ENCODE measurements at regions not wholly inside any gene's neighbourhood (a gene's known extent, or its start where the extent isn't known, plus 50 kb on each side); places are given as distances from the start of the nearest gene placed in this dataset.

DNA sequence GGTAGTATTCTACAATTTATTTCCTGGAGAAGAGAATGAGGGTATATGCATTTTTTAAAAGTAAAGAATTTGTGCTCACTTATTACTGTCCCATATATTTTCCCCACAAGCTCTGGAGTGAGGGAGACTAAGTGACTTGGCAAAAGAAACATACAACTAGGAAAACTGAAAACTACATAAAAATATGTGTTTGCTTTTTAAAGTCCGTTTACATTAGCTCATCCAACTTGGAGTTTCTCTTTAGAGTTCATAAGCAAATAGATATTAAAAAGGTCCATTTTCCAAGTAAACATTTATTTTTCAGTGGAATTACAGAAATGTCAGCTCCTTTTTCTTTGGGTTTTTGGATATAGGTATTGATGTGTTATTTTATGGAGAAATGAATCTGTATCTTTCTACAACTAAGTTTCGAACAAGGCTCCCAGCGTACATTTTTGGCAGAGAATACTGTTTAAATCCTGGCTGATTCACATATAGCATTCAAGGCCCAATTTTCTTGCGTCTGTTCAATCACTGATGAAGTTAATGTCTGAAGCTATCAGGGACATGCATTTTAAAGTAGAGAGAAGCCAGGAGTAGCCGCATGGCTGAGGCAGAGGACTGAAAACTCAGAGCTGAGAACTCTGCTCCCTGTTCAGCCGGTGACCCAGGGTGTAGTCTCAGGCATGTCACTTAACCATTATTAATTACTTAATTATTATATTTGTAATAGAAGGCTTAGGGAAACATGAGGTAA, 729.4 kb downstream of the EFNB2 start:
- Mint-ChIP-seq H3K9me3 (peaks cover 0 to 24% (median 2%) of the 10 kb centered on the region in 9 donors), H3K4me1 (no peaks in the 10 kb centered on the region), H3K27me3 (peaks cover 0 to 8% (median 0%) of the 10 kb centered on the region in 5 donors), H3K36me3 (no peaks in the 10 kb centered on the region), H3K4me3 (no peak overlapping the region), H3K27ac (no peak overlapping the region)
- ATAC-seq = no peak
- DNase-seq = no peak
- POLR2A ChIA-PET = no interaction called here

DNA sequence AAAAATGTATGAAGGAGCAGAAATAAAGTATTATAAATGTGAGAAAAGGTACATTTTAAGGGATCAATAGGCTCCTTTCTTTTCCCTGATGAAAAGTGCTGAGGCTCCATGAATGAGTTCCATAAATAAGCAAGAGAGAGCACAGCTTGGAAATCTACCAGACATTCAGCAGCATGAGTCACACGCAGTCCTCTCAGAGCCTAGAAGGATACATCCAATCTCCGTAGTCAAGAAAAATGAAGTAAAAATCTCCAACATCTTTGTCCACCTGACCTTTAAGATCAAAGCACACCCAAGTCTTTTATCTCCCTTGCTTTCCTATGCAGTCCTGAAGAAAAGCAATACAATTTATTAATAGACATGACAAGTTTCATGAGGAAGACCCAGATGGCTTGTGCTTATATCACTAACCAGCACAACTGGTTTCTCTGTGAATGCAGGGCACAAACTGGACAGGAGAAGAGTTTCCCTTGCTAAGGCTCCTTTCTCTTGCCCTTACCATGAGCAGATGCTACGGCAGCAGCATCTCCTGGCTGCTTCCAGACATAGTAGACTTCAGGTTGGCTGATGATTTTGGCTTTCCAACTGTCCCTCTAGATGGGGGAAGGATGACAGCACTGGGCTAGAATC, 730.8 kb downstream of the EFNB2 start:
- peaks cover 0 to 21% (median 2%) of the 10 kb centered on the region in 9 donors for H3K9me3 Mint-ChIP-seq
- H3K36me3 Mint-ChIP-seq = no peaks in the 10 kb centered on the region
- DNase-seq (no peak), ATAC-seq (no peak)
- H3K27ac Mint-ChIP-seq = no peak overlapping the region
- H3K4me3 Mint-ChIP-seq = no peak overlapping the region
- POLR2A ChIA-PET = no interaction called here
- no peaks in the 10 kb centered on the region for H3K4me1 Mint-ChIP-seq
- H3K27me3 Mint-ChIP-seq = peaks cover 0 to 8% (median 0%) of the 10 kb centered on the region in 5 donors

DNA sequence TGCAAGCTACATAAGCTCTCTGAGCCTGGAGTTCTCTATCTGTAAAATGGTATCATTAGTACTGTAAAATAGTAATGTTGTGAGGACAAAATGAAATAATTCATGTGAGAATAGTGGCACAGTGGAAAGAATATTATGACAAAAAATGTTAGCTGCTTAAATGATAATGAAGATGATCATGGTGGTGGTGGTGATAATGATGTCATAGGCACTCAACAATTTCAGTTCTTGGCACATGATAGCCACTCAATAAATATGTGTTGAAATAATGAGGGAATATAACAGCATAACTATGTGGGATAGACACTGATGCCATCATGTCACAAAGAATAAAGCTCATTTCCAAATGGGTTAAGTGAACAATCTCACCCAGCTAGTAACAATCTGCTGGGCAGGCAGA, 736.3 kb downstream of the EFNB2 start:
- Mint-ChIP-seq H3K4me3 (no peak overlapping the region), H3K9me3 (peaks cover 0 to 7% (median 0%) of the 10 kb centered on the region in 9 donors), H3K36me3 (no peaks in the 10 kb centered on the region), H3K27me3 (no peaks in the 10 kb centered on the region), H3K4me1 (no peaks in the 10 kb centered on the region), H3K27ac (no peak overlapping the region)
- ATAC-seq (no peak), DNase-seq (no peak)
- POLR2A ChIA-PET = no interaction called here

DNA sequence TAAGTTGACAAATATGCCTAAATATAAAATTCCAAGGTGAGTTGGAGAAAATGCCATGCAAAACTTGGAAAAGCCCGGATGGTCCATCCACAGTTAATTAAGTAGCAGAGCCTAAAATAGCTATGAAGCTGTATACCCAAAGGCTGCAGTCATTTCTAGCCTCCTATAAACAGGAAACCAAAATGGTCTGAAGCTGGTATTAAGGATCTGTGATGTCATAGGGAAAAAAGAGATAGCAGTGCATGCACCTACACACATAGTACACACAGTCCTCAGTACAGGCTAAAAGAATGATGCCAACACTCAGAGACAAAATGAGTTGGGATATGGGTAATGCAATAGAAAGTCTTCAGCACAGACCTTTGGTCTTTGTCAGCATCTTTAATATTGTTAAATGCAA, 736.9 kb downstream of the EFNB2 start:
- H3K4me3 Mint-ChIP-seq = no peak overlapping the region
- peaks cover 0 to 7% (median 0%) of the 10 kb centered on the region in 9 donors for H3K9me3 Mint-ChIP-seq
- no peaks in the 10 kb centered on the region for H3K36me3 Mint-ChIP-seq
- H3K27ac Mint-ChIP-seq = no peak overlapping the region
- ATAC-seq (no peak), DNase-seq (no peak)
- H3K4me1 Mint-ChIP-seq = no peaks in the 10 kb centered on the region
- POLR2A ChIA-PET = no interaction called here
- H3K27me3 Mint-ChIP-seq = no peaks in the 10 kb centered on the region

GRCh38 chr13:105796081-105796480, 739.4 kb downstream of the EFNB2 start:
- Mint-ChIP-seq H3K4me3 (no peak overlapping the region), H3K36me3 (no peaks in the 10 kb centered on the region), H3K27me3 (no peaks in the 10 kb centered on the region), H3K27ac (no peak overlapping the region), H3K9me3 (peaks cover 0 to 7% (median 0%) of the 10 kb centered on the region in 9 donors), H3K4me1 (no peaks in the 10 kb centered on the region)
- DNase-seq (no peak), ATAC-seq (no peak)
- POLR2A ChIA-PET = no interaction called here

- H3K27me3 Mint-ChIP-seq = no peaks in the 10 kb centered on the region
- no peaks in the 10 kb centered on the region for H3K4me1 Mint-ChIP-seq
- POLR2A ChIA-PET = no interaction called here
- H3K36me3 Mint-ChIP-seq = no peaks in the 10 kb centered on the region
- ATAC-seq = no peak
- peaks cover 0 to 9% (median 0%) of the 10 kb centered on the region in 9 donors for H3K9me3 Mint-ChIP-seq
- H3K4me3 Mint-ChIP-seq = no peak overlapping the region
- no peak for DNase-seq
- no peak overlapping the region for H3K27ac Mint-ChIP-seq
These were observed 744.5 kb downstream of the EFNB2 start for GRCh38 chr13:105790923-105791322.

DNA sequence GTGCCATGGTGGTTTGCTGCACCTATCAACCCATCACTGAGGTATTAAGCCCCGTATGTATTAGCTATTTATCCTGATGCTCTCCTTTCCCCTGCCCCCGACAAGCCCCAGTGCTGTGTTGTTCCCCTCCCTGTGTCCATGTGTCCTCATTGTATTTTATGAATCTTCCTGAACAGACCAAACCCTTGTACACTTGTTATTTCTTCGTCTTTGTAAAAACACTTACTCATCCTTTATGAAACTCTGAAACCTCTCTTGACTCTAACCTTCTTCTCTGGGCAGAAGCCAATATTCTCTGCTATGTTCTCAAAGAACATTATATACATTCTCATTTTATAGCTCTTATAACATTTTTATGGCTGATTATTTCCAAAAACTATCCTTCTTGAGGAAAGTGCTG, 746.9 kb downstream of the EFNB2 start:
- Mint-ChIP-seq H3K27me3 (no peaks in the 10 kb centered on the region), H3K36me3 (no peaks in the 10 kb centered on the region), H3K4me1 (no peaks in the 10 kb centered on the region), H3K9me3 (peaks cover 0 to 12% (median 0%) of the 10 kb centered on the region in 9 donors), H3K4me3 (no peak overlapping the region), H3K27ac (no peak overlapping the region)
- DNase-seq = no peak
- no peak for ATAC-seq
- POLR2A ChIA-PET = no interaction called here

DNA sequence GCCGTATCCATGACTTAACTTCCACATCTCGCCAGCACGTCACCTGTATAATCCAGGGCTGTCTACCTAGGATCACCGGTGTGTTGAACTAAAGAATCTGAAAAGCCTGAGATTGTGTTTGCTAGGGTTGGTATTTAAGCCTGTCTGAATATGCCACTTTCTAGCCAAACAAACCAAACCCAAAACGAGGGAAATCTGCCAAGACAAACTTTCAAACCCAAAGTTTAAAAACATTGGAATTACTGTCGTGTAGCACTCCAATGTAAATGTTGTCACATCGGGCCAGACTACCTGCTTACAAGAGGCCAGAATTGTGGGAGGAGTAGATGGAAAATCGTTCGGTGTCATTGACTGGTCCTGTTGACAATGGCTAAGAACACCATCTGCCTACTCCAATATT, 747.8 kb downstream of the EFNB2 start:
- DNase-seq = no peak
- POLR2A ChIA-PET = no interaction called here
- H3K27me3 Mint-ChIP-seq = no peaks in the 10 kb centered on the region
- no peaks in the 10 kb centered on the region for H3K4me1 Mint-ChIP-seq
- H3K36me3 Mint-ChIP-seq = no peaks in the 10 kb centered on the region
- peaks cover 0 to 12% (median 0%) of the 10 kb centered on the region in 9 donors for H3K9me3 Mint-ChIP-seq
- H3K27ac Mint-ChIP-seq = no peak overlapping the region
- ATAC-seq = no peak
- no peak overlapping the region for H3K4me3 Mint-ChIP-seq

- H3K4me1 Mint-ChIP-seq = no peaks in the 10 kb centered on the region
- DNase-seq (no peak), ATAC-seq (no peak)
- H3K27me3 Mint-ChIP-seq = no peaks in the 10 kb centered on the region
- no peak overlapping the region for H3K27ac Mint-ChIP-seq
- H3K36me3 Mint-ChIP-seq = no peaks in the 10 kb centered on the region
- POLR2A ChIA-PET = no interaction called here
- H3K9me3 Mint-ChIP-seq = peaks cover 0 to 12% (median 0%) of the 10 kb centered on the region in 9 donors
- no peak overlapping the region for H3K4me3 Mint-ChIP-seq
These were observed 750.0 kb downstream of the EFNB2 start for GRCh38 chr13:105785436-105785835.

DNA sequence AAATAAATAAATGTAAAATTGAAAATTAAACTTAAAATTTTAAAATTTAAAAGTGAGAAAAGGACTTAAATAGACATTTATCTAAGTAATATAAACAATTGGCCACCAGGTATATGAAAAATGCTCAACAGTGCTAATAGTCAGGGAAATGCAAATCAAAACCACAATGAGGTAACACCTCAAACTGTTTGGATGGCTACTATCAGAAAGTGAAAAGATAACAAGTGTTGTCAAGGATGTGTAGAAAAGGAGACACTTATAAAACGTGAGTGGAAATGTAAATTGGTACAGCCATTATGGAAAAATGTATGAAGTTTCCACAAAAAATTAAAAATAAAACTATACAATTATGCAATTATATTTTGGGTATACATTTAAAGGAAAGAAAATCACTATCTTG, 752.2 kb downstream of the EFNB2 start:
- Mint-ChIP-seq H3K4me1 (no peaks in the 10 kb centered on the region), H3K4me3 (no peak overlapping the region), H3K9me3 (peaks cover 0 to 12% (median 0%) of the 10 kb centered on the region in 9 donors), H3K36me3 (no peaks in the 10 kb centered on the region), H3K27ac (no peak overlapping the region), H3K27me3 (peaks cover 0 to 16% (median 0%) of the 10 kb centered on the region in 5 donors)
- ATAC-seq (no peak), DNase-seq (no peak)
- POLR2A ChIA-PET = no interaction called here

GRCh38 chr13:105778196-105778595, 757.3 kb downstream of the EFNB2 start:
- Mint-ChIP-seq H3K27ac (peak overlapping the region in 1 of 10 donors; percentile 19), H3K4me1 (no peaks in the 10 kb centered on the region), H3K9me3 (peaks cover 0 to 8% (median 0%) of the 10 kb centered on the region in 9 donors), H3K27me3 (peaks cover 0 to 19% (median 0%) of the 10 kb centered on the region in 5 donors), H3K4me3 (no peak overlapping the region), H3K36me3 (no peaks in the 10 kb centered on the region)
- DNase-seq (no peak), ATAC-seq (no peak)
- POLR2A ChIA-PET = no interaction called here

- no peaks in the 10 kb centered on the region for H3K4me1 Mint-ChIP-seq
- no peaks in the 10 kb centered on the region for H3K36me3 Mint-ChIP-seq
- peaks cover 0 to 19% (median 0%) of the 10 kb centered on the region in 5 donors for H3K27me3 Mint-ChIP-seq
- no peak overlapping the region for H3K27ac Mint-ChIP-seq
- no peak for ATAC-seq
- H3K4me3 Mint-ChIP-seq = no peak overlapping the region
- no peaks in the 10 kb centered on the region for H3K9me3 Mint-ChIP-seq
- DNase-seq = no peak
- POLR2A ChIA-PET = no interaction called here
These were observed 760.6 kb downstream of the EFNB2 start for GRCh38 chr13:105774739-105775460.

DNA sequence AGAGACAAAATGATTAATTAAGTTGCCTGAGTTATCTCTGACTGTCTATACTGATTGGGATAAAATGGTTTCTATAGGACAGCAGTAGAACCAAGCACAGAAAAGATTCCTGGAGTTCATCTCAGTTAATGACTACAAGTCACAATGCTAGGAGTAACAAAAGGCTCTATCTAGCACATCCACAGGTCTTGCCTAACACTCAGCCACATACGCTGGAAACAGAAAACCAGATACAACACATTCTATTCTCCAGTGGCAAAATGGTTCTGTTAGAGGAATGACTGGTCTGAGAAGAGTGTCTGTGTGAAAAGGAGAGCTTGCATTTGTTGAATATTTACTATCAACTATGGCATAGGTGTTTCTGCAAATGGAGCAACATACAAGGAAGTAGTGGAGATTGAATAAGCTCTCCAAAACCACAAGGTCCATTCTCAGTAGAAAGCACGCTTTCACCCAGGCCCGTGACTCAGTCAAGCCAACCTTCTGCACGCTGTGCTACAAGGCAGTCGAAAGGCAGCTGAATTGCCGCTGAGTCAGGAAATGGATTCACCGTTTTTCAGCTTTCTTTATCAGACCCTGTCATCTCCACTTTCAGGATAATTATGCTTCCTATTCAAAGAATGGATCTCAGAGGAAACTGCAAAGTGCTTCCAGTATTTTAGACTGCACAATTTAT, 761.5 kb downstream of the EFNB2 start:
- H3K9me3 Mint-ChIP-seq = no peaks in the 10 kb centered on the region
- H3K4me1 Mint-ChIP-seq = no peaks in the 10 kb centered on the region
- H3K4me3 Mint-ChIP-seq = no peak overlapping the region
- no peak for ATAC-seq
- H3K27ac Mint-ChIP-seq = no peak overlapping the region
- no peak for DNase-seq
- POLR2A ChIA-PET = no interaction called here
- no peaks in the 10 kb centered on the region for H3K36me3 Mint-ChIP-seq
- H3K27me3 Mint-ChIP-seq = peaks cover 0 to 10% (median 0%) of the 10 kb centered on the region in 5 donors

Data from naive thymus-derived CD8-positive, alpha-beta T cell (primary cell).